Keratinocyte (primary cell): ENCODE measurements at regions not wholly inside any gene's neighbourhood (a gene's known extent, or its start where the extent isn't known, plus 50 kb on each side); places are given as distances from the start of the nearest gene placed in this dataset.
"Not testable (repeated sequence)": the region's sequence is repeated elsewhere in the genome, so short reads cannot be mapped to it uniquely, and the experiment has no call there.

Source experiments
- DNase-seq: peaks from one replicate; pipeline ENCODE4 v3.0.0-alpha.2; 2011; ENCODE audit warnings: low read depth, missing footprints, low spot score
- FAIRE-seq: peaks from 2 replicates; lab custom pipeline; 2011; peaks lifted over from hg19 to GRCh38; lab: Jason Lieb, UNC
- H2AFZ ChIP-seq: 2 replicates; pipeline ENCODE4 v1.6.0; 2012; ENCODE audit warnings: low read length, control low read depth, inconsistent platforms; ENCODE audit not compliant: control insufficient read depth
- H3K27ac ChIP-seq: 2 replicates; pipeline ENCODE4 v1.5.1; 2011; ENCODE audit warnings: low read length; ENCODE audit not compliant: control insufficient read depth, insufficient read depth
- H3K27me3 ChIP-seq: 3 replicates; pipeline ENCODE4 v1.6.0; 2011; ENCODE audit warnings: low read length; ENCODE audit not compliant: control insufficient read depth, insufficient read depth; ENCODE audit errors: extremely low read depth
- H3K36me3 ChIP-seq, 2 experiments: 2 replicates in 1 of 2; 3 replicates in 1 of 2; pipeline ENCODE4 v1.5.1; 2011; ENCODE audit warnings: low read length in 2 of 2, mild to moderate bottlenecking in 1 of 2; ENCODE audit not compliant: control insufficient read depth in 2 of 2, insufficient read depth in 2 of 2; ENCODE audit errors: extremely low read depth in 1 of 2
- H3K4me1 ChIP-seq: 3 replicates; pipeline ENCODE4 v1.5.1; 2011; ENCODE audit warnings: low read length; ENCODE audit not compliant: control insufficient read depth, insufficient read depth; ENCODE audit errors: extremely low read depth
- H3K4me2 ChIP-seq: 3 replicates; pipeline ENCODE4 v1.6.0; 2011; ENCODE audit warnings: low read depth, low read length; ENCODE audit not compliant: control insufficient read depth, insufficient read depth; ENCODE audit errors: extremely low read depth
- H3K4me3 ChIP-seq, 3 experiments: fragments of 200-600 bp in 1 of 3; sonication (generic) in 1 of 3; 2 replicates in 2 of 3; 3 replicates in 1 of 3; pipeline ENCODE4 v1.5.1; 2011 to 2016; ENCODE audit warnings: low read length in 3 of 3, mild to moderate bottlenecking in 3 of 3, control low read depth in 2 of 3, inconsistent platforms in 1 of 3, low read depth in 1 of 3, mixed read lengths in 1 of 3, mixed run types in 1 of 3, moderate library complexity in 1 of 3; ENCODE audit not compliant: control insufficient read depth in 2 of 3, insufficient read depth in 2 of 3; ENCODE audit errors: extremely low read depth in 1 of 3
- H3K79me2 ChIP-seq: 2 replicates; pipeline ENCODE4 v1.6.0; 2012; ENCODE audit warnings: low read length; ENCODE audit not compliant: control insufficient read depth, insufficient read depth
- H3K9ac ChIP-seq: 3 replicates; pipeline ENCODE4 v1.6.0; 2011; ENCODE audit warnings: low read length; ENCODE audit not compliant: control insufficient read depth, insufficient read depth; ENCODE audit errors: extremely low read depth
- H3K9me1 ChIP-seq: 3 replicates; pipeline ENCODE4 v1.6.0; 2011; ENCODE audit warnings: low read length; ENCODE audit not compliant: control insufficient read depth, insufficient read depth; ENCODE audit errors: extremely low read depth
- H3K9me3 ChIP-seq: 2 replicates; pipeline ENCODE4 v1.5.1; 2012; ENCODE audit warnings: low read depth, low read length; ENCODE audit not compliant: control insufficient read depth
- H4K20me1 ChIP-seq: 3 replicates; pipeline ENCODE4 v1.6.0; 2011; ENCODE audit warnings: low read length; ENCODE audit not compliant: control insufficient read depth, insufficient read depth; ENCODE audit errors: extremely low read depth
- EZH2 ChIP-seq: IDR thresholded peaks from one replicate; pipeline ENCODE4 v1.6.1; 2012; ENCODE audit warnings: inconsistent platforms, mild to moderate bottlenecking, low read length, moderate library complexity
- dilution Hi-C: fragments of 300-500 bp; cut with MboI; formaldehyde crosslinking; loops from one replicate; pipeline ENCODE4 v1.7.0; 2020; ENCODE audit warnings: low sequenced_read_pairs; ENCODE audit not compliant: extremely low pct_ligation_motif_present
- TF ChIP-seq, protein P1 (sequence below), 3 experiments: IDR thresholded peaks in 1 of 3; conservative IDR thresholded peaks in 1 of 3; optimal IDR thresholded peaks in 1 of 3; 2 replicates in 2 of 3; 3 replicates in 1 of 3; pipeline versions ENCODE3 to v1.5.1; 2011; ENCODE audit warnings: low read length in 3 of 3, mild to moderate bottlenecking in 3 of 3, moderate library complexity in 2 of 3, control low read depth in 1 of 3, inconsistent platforms in 1 of 3; ENCODE audit not compliant: insufficient read depth in 2 of 3; ENCODE audit errors: extremely low read depth in 1 of 3

DNA sequence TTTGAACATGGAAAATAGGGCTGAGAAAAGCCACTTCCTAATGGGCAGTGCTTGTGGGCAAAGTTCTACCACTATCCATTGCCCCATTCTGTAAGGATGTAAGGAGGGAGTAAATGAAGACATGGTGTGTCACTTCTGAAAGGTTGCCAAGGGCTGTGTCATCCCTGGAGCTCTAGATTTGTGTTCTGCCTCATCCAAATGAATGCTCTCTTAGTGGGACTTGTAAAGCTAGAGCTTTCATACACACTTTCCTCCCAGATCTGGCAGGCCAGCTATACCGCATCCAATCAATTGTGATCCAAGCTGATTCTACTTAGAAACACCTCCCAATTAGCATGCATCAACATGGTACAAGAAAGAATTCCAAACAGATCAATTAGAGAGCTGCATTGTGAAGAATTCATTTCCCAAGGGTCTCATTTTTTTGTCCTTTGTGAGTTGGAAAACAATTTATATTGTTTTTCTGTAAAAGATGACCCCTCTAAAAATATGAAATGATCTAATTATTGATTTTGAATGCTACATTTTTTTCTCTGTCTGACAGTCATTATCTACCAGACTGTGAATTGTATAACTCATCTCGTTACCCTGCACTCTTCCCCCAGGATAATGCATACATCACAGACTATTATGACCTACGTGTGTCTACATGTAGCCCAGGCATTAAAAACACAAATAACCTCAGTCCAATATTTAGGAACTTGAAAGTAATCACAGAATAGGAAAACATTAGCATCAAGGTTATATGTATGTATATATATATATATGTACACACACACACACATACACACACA is 117.1 kb upstream of the DUSP10 start:
- Histone ChIP-seq H3K79me2 (no peaks in the 10 kb centered on the region), H3K4me3 (no peak overlapping the region), H4K20me1 (no peaks in the 10 kb centered on the region), H3K27me3 (no peaks in the 10 kb centered on the region), H3K27ac (no peak overlapping the region), H2AFZ (no peak overlapping the region), H3K9me3 (no peaks in the 10 kb centered on the region), H3K4me1 (peaks cover 13% of the 10 kb centered on the region), H3K4me2 (no peak overlapping the region), H3K9ac (no peak overlapping the region), H3K36me3 (no peaks in the 10 kb centered on the region), H3K9me1 (no peaks in the 10 kb centered on the region)
- dilution Hi-C loops = no loop called here
- no peak for TF ChIP-seq EZH2
- TF ChIP-seq, protein P1, sequence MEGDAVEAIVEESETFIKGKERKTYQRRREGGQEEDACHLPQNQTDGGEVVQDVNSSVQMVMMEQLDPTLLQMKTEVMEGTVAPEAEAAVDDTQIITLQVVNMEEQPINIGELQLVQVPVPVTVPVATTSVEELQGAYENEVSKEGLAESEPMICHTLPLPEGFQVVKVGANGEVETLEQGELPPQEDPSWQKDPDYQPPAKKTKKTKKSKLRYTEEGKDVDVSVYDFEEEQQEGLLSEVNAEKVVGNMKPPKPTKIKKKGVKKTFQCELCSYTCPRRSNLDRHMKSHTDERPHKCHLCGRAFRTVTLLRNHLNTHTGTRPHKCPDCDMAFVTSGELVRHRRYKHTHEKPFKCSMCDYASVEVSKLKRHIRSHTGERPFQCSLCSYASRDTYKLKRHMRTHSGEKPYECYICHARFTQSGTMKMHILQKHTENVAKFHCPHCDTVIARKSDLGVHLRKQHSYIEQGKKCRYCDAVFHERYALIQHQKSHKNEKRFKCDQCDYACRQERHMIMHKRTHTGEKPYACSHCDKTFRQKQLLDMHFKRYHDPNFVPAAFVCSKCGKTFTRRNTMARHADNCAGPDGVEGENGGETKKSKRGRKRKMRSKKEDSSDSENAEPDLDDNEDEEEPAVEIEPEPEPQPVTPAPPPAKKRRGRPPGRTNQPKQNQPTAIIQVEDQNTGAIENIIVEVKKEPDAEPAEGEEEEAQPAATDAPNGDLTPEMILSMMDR (optimal IDR thresholded peaks at IDR 0.05 in 1 of 3, IDR thresholded peaks at IDR 0.05 in 1 of 3, conservative IDR thresholded peaks at IDR 0.05 in 1 of 3; ENCODE audit: extremely low read depth in 1 of 3, insufficient read depth in 2 of 3, low read length in 3 of 3) = no peak
- FAIRE-seq (peak; percentile 89), DNase-seq (no peak)

DNA sequence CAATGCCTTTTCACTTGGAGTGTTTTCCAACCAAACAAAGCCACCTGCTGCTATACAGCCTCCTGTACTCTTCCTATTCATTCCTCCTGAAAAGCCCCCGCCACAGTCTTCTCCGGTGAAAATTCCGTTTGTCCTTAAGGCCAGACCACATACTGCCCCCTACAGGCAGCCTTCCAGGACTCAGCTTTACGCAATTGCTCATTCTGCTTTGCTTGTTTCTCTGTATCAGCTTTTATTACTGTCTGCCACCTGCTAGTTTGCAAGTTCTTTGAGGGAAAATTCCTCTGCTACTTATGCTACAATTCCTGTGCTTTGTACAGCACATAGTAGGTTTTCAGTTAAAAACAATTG is 115.2 kb upstream of the DUSP10 start:
- H2AFZ ChIP-seq, H3K4me2 ChIP-seq, DNase-seq, H3K27ac ChIP-seq, H3K9ac ChIP-seq, H4K20me1 ChIP-seq, H3K4me3 ChIP-seq, H3K9me1 ChIP-seq, H3K36me3 ChIP-seq, H3K27me3 ChIP-seq, H3K9me3 ChIP-seq, H3K79me2 ChIP-seq, dilution Hi-C loops: not testable (repeated sequence)
- FAIRE-seq = peak; percentile 53
- H3K4me1 ChIP-seq = peaks cover 13% of the 10 kb centered on the region
